ENCODE measurements at regions not wholly inside any gene's neighbourhood (a gene's known extent, or its start where the extent isn't known, plus 50 kb on each side); places are given as distances from the start of the nearest gene placed in this dataset.

DNA sequence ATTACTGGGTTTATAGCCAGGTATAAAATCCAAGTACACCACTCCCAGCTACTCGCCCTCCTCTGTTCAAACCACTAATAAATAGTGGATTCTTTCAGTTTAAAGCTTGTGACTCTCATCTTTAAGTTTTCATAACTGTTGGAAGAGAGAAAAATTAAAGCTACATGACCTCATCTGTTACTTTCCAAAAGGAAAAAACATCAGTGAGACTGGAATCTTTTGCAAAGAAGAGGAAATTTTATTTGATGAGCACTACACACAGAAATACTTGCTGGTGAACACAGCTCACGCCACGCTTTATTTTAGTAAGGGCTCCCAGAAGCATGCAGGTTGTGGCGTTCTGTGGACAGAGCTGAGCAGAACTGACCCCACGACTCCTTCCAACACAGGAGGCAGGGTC, 527.0 kb upstream of the MGMT start:
- Histone ChIP-seq H3K79me2 (ENCODE audit: low read length) (no peaks in the 10 kb centered on the region), H3K27me3 (ENCODE audit: low read length) (no peaks in the 10 kb centered on the region), H2AFZ (ENCODE audit: low read length) (no peak overlapping the region), H3K9ac (ENCODE audit: low read length) (no peak overlapping the region), H3K27ac (ENCODE audit: low read length) (no peak overlapping the region), H3F3A (ENCODE audit: low read length, unreplicated experiment) (no peaks in the 10 kb centered on the region), H3K4me3 (ENCODE audit: low read length) (no peak overlapping the region), H3K36me3 (ENCODE audit: low read depth, low read length) (no peaks in the 10 kb centered on the region), H3K9me2 (replicated peaks; ENCODE audit: low read length) (no peaks in the 10 kb centered on the region), H3K4me1 (ENCODE audit: insufficient read depth, low read length) (no peaks in the 10 kb centered on the region), H3K9me3 (ENCODE audit: low read length) (no peaks in the 10 kb centered on the region), H4K20me1 (ENCODE audit: low read length) (no peaks in the 10 kb centered on the region), H3K4me2 (ENCODE audit: low read length) (no peak overlapping the region)
- intact Hi-C loops (cut with micrococcal nuclease): no loop called here
- TF ChIP-seq EZH2 (IDR thresholded peaks at IDR 0.05; ENCODE audit: low read length, unreplicated experiment): no peak
- TF ChIP-seq CTCF (conservative IDR thresholded peaks at IDR 0.05; ENCODE audit: low read depth, low read length): no peak
- TF ChIP-seq EZH2phosphoT487 (IDR thresholded peaks at IDR 0.05; ENCODE audit: borderline replicate concordance, low read length): no peak
- no TSS peak for BruUV-seq (replicated peaks)
- POLR2A ChIA-PET (ENCODE audit: unreplicated experiment): no interaction called here
- ATAC-seq (no peak), DNase-seq (no peak)
- CTCF ChIA-PET: no interaction called here

- no peaks in the 10 kb centered on the region for H3K27me3 ChIP-seq (ENCODE audit: low read length)
- no peak overlapping the region for H3K9ac ChIP-seq (ENCODE audit: low read length)
- intact Hi-C loops (cut with micrococcal nuclease): no loop called here
- no peaks in the 10 kb centered on the region for H3K36me3 ChIP-seq (ENCODE audit: low read depth, low read length)
- ChIA-PET POLR2A (ENCODE audit: unreplicated experiment) (no interaction called here), CTCF (no interaction called here)
- no peak overlapping the region for H2AFZ ChIP-seq (ENCODE audit: low read length)
- H3K9me2 ChIP-seq (replicated peaks; ENCODE audit: low read length): no peaks in the 10 kb centered on the region
- no peaks in the 10 kb centered on the region for H3F3A ChIP-seq (ENCODE audit: low read length, unreplicated experiment)
- H3K9me3 ChIP-seq (ENCODE audit: low read length): no peaks in the 10 kb centered on the region
- H3K4me2 ChIP-seq (ENCODE audit: low read length): no peak overlapping the region
- no peak overlapping the region for H3K27ac ChIP-seq (ENCODE audit: low read length)
- no peak for DNase-seq
- BruUV-seq (replicated peaks): no TSS peak
- no peaks in the 10 kb centered on the region for H3K79me2 ChIP-seq (ENCODE audit: low read length)
- TF ChIP-seq EZH2phosphoT487 (IDR thresholded peaks at IDR 0.05; ENCODE audit: borderline replicate concordance, low read length): no peak
- no peak for TF ChIP-seq CTCF (conservative IDR thresholded peaks at IDR 0.05; ENCODE audit: low read depth, low read length)
- TF ChIP-seq EZH2 (IDR thresholded peaks at IDR 0.05; ENCODE audit: low read length, unreplicated experiment): no peak
- ATAC-seq: no peak
- H4K20me1 ChIP-seq (ENCODE audit: low read length): no peaks in the 10 kb centered on the region
- no peaks in the 10 kb centered on the region for H3K4me1 ChIP-seq (ENCODE audit: insufficient read depth, low read length)
- H3K4me3 ChIP-seq (ENCODE audit: low read length): no peak overlapping the region
These were observed 523.9 kb upstream of the MGMT start for GRCh38 chr10:128943111-128943510.

- DNase-seq: no peak
- no peak for TF ChIP-seq CTCF (conservative IDR thresholded peaks at IDR 0.05; ENCODE audit: low read depth, low read length)
- TF ChIP-seq EZH2phosphoT487 (IDR thresholded peaks at IDR 0.05; ENCODE audit: borderline replicate concordance, low read length): no peak
- TF ChIP-seq EZH2 (IDR thresholded peaks at IDR 0.05; ENCODE audit: low read length, unreplicated experiment): no peak
- no peak overlapping the region for H3K4me2 ChIP-seq (ENCODE audit: low read length)
- ChIA-PET CTCF (no interaction called here), POLR2A (ENCODE audit: unreplicated experiment) (no interaction called here)
- H3K36me3 ChIP-seq (ENCODE audit: low read depth, low read length): no peaks in the 10 kb centered on the region
- intact Hi-C loops (cut with micrococcal nuclease): no loop called here
- no peak overlapping the region for H3K4me3 ChIP-seq (ENCODE audit: low read length)
- H3K27ac ChIP-seq (ENCODE audit: low read length): no peak overlapping the region
- no peaks in the 10 kb centered on the region for H3K9me3 ChIP-seq (ENCODE audit: low read length)
- ATAC-seq: no peak
- H3K4me1 ChIP-seq (ENCODE audit: insufficient read depth, low read length): no peaks in the 10 kb centered on the region
- H3K79me2 ChIP-seq (ENCODE audit: low read length): no peaks in the 10 kb centered on the region
- H4K20me1 ChIP-seq (ENCODE audit: low read length): no peaks in the 10 kb centered on the region
- H3K9me2 ChIP-seq (replicated peaks; ENCODE audit: low read length): no peaks in the 10 kb centered on the region
- H3F3A ChIP-seq (ENCODE audit: low read length, unreplicated experiment): no peaks in the 10 kb centered on the region
- H2AFZ ChIP-seq (ENCODE audit: low read length): no peak overlapping the region
- BruUV-seq (replicated peaks): no TSS peak
- no peak overlapping the region for H3K9ac ChIP-seq (ENCODE audit: low read length)
- no peaks in the 10 kb centered on the region for H3K27me3 ChIP-seq (ENCODE audit: low read length)
These were observed 521.6 kb upstream of the MGMT start for GRCh38 chr10:128945398-128945797.

All from PC-3 (cell line).